ENCODE measurements at regions not wholly inside any gene's neighbourhood (a gene's known extent, or its start where the extent isn't known, plus 50 kb on each side); places are given as distances from the start of the nearest gene placed in this dataset.
"Not testable (repeated sequence)": the region's sequence is repeated elsewhere in the genome, so short reads cannot be mapped to it uniquely, and the experiment has no call there.

- H3K27ac Mint-ChIP-seq (ENCODE audit: unreplicated experiment) = no peak overlapping the region
Measured at GRCh38 chr4:108433832-108434231, 186.5 kb upstream of the RPL34 start.

GRCh38 chr4:108433394-108433793, 187.0 kb upstream of the RPL34 start:
- H3K27me3 Mint-ChIP-seq (ENCODE audit: unreplicated experiment); H3K9me3 Mint-ChIP-seq (ENCODE audit: unreplicated experiment); H3K27ac Mint-ChIP-seq (ENCODE audit: unreplicated experiment); H3K4me3 Mint-ChIP-seq (ENCODE audit: unreplicated experiment); DNase-seq; H3K36me3 Mint-ChIP-seq (ENCODE audit: unreplicated experiment); H3K4me1 Mint-ChIP-seq (ENCODE audit: low read depth, unreplicated experiment): not testable (repeated sequence)

More at GRCh38 chr4:108433832-108434231, 186.5 kb upstream of the RPL34 start:
- H3K4me1 Mint-ChIP-seq (ENCODE audit: low read depth, unreplicated experiment) = no peaks in the 10 kb centered on the region
- H3K36me3 Mint-ChIP-seq (ENCODE audit: unreplicated experiment) = no peaks in the 10 kb centered on the region
- H3K9me3 Mint-ChIP-seq (ENCODE audit: unreplicated experiment) = no peaks in the 10 kb centered on the region
- no peak for DNase-seq
- H3K4me3 Mint-ChIP-seq (ENCODE audit: unreplicated experiment) = no peak overlapping the region
- no peaks in the 10 kb centered on the region for H3K27me3 Mint-ChIP-seq (ENCODE audit: unreplicated experiment)
- no peak for TF ChIP-seq CTCF (IDR thresholded peaks at IDR 0.05; ENCODE audit: partially characterized antibody, unreplicated experiment)

DNA sequence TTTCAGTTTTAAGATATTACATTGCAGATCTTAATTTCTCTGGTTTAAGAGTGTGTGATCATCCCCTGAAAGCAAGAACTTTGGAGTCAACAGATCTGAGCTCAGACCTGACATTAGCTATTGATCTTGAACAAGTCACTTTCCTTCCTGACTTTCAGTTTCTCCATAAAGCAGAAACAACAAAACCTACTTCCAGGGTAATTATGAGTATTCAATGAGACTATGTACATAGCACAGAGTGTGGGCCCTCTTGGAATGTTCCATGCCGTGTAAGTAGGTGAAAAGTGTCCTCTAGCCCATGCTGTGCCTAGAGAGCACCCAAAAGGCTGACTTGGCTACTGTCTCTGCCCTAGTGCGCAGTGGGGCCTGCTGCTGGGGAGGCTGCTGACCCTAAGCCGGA, 188.0 kb upstream of the RPL34 start:
- Mint-ChIP-seq H3K27me3 (ENCODE audit: unreplicated experiment) (no peaks in the 10 kb centered on the region), H3K9me3 (ENCODE audit: unreplicated experiment) (no peaks in the 10 kb centered on the region), H3K36me3 (ENCODE audit: unreplicated experiment) (no peaks in the 10 kb centered on the region), H3K4me1 (ENCODE audit: low read depth, unreplicated experiment) (no peaks in the 10 kb centered on the region), H3K27ac (ENCODE audit: unreplicated experiment) (no peak overlapping the region), H3K4me3 (ENCODE audit: unreplicated experiment) (no peak overlapping the region)
- no peak for DNase-seq
- TF ChIP-seq CTCF (IDR thresholded peaks at IDR 0.05; ENCODE audit: partially characterized antibody, unreplicated experiment) = no peak

DNA sequence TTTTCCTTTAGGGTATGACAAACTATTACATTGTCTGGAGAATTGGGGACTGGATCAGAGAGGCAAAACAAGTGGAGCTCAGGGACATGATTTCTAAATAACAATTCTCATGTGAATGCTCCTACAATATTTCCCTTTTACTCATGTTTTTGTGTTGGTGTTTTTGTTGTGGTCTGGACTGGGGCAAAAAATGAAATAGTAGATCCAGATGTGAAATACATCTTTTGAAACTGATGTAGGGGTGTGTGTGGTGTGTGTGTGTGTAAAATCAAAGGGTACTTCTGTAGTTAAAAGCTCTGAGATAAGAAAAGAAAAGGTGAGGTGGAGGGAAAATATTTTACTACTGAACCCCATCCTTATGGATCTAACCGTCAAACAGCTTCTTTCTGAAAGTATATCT, 188.4 kb upstream of the RPL34 start:
- Mint-ChIP-seq H3K9me3 (ENCODE audit: unreplicated experiment) (no peaks in the 10 kb centered on the region), H3K4me1 (ENCODE audit: low read depth, unreplicated experiment) (no peaks in the 10 kb centered on the region), H3K27me3 (ENCODE audit: unreplicated experiment) (no peaks in the 10 kb centered on the region), H3K36me3 (ENCODE audit: unreplicated experiment) (no peaks in the 10 kb centered on the region), H3K4me3 (ENCODE audit: unreplicated experiment) (no peak overlapping the region), H3K27ac (ENCODE audit: unreplicated experiment) (no peak overlapping the region)
- no peak for TF ChIP-seq CTCF (IDR thresholded peaks at IDR 0.05; ENCODE audit: partially characterized antibody, unreplicated experiment)
- DNase-seq = no peak

GRCh38 chr4:108430921-108431320, 189.5 kb upstream of the RPL34 start:
- Mint-ChIP-seq H3K27me3 (ENCODE audit: unreplicated experiment) (no peaks in the 10 kb centered on the region), H3K4me1 (ENCODE audit: low read depth, unreplicated experiment) (no peaks in the 10 kb centered on the region), H3K27ac (ENCODE audit: unreplicated experiment) (no peak overlapping the region), H3K9me3 (ENCODE audit: unreplicated experiment) (no peaks in the 10 kb centered on the region), H3K36me3 (ENCODE audit: unreplicated experiment) (no peaks in the 10 kb centered on the region), H3K4me3 (ENCODE audit: unreplicated experiment) (no peak overlapping the region)
- no peak for DNase-seq
- TF ChIP-seq CTCF (IDR thresholded peaks at IDR 0.05; ENCODE audit: partially characterized antibody, unreplicated experiment) = no peak

DNA sequence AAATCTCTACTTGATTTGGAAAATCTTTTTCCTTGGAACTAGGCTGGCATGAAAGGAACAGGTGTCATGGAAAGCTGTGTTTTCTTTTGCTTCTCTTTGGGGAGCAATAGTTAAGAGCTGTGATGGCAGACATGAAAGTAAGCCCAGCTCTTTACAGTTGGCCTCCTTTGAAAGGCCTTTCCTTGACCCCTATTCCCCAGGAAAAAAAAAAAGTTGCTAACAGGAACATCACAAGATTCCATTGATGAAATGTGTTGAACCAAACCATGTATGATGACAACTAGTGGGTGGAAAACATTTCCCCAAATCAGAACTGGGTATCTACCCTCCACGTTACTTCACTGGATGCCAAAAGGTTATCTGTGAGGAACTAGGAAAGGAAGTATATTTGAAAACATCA, 190.7 kb upstream of the RPL34 start:
- H3K9me3 Mint-ChIP-seq (ENCODE audit: unreplicated experiment) = no peaks in the 10 kb centered on the region
- no peaks in the 10 kb centered on the region for H3K4me1 Mint-ChIP-seq (ENCODE audit: low read depth, unreplicated experiment)
- H3K27ac Mint-ChIP-seq (ENCODE audit: unreplicated experiment) = no peak overlapping the region
- H3K27me3 Mint-ChIP-seq (ENCODE audit: unreplicated experiment) = no peaks in the 10 kb centered on the region
- DNase-seq = no peak
- no peaks in the 10 kb centered on the region for H3K36me3 Mint-ChIP-seq (ENCODE audit: unreplicated experiment)
- TF ChIP-seq CTCF (IDR thresholded peaks at IDR 0.05; ENCODE audit: partially characterized antibody, unreplicated experiment) = no peak
- no peak overlapping the region for H3K4me3 Mint-ChIP-seq (ENCODE audit: unreplicated experiment)
